ENCODE measurements at regions not wholly inside any gene's neighbourhood (a gene's known extent, or its start where the extent isn't known, plus 50 kb on each side); places are given as distances from the start of the nearest gene placed in this dataset.
"Not testable (repeated sequence)": the region's sequence is repeated elsewhere in the genome, so short reads cannot be mapped to it uniquely, and the experiment has no call there.

GRCh38 chr5:111926026-111926425, 169.0 kb upstream of the NREP start:
- DNase-seq (ENCODE audit: insufficient read length, low spot score) (no peak), FAIRE-seq (no peak)
- TF ChIP-seq CTCF (IDR thresholded peaks at IDR 0.05; ENCODE audit: insufficient read depth, missing control alignments) = no peak

GRCh38 chr5:111922344-111922743, 165.3 kb upstream of the NREP start:
- no peak for TF ChIP-seq CTCF (IDR thresholded peaks at IDR 0.05; ENCODE audit: insufficient read depth, missing control alignments)
- DNase-seq (ENCODE audit: insufficient read length, low spot score) = no peak
- FAIRE-seq = no peak

GRCh38 chr5:111921691-111922090, 164.7 kb upstream of the NREP start:
- not testable (repeated sequence) for FAIRE-seq; DNase-seq (ENCODE audit: insufficient read length, low spot score)

GRCh38 chr5:111914966-111915636, 158.1 kb upstream of the NREP start:
- DNase-seq (ENCODE audit: insufficient read length, low spot score) (no peak), FAIRE-seq (no peak)
- no peak for TF ChIP-seq CTCF (IDR thresholded peaks at IDR 0.05; ENCODE audit: insufficient read depth, missing control alignments)

- DNase-seq (ENCODE audit: insufficient read length, low spot score) (no peak), FAIRE-seq (no peak)
- TF ChIP-seq CTCF (IDR thresholded peaks at IDR 0.05; ENCODE audit: insufficient read depth, missing control alignments) = no peak
Observed at GRCh38 chr5:111902436-111902835, 145.4 kb upstream of the NREP start.

GRCh38 chr5:111901296-111901695, 144.3 kb upstream of the NREP start:
- DNase-seq (ENCODE audit: insufficient read length, low spot score) (no peak), FAIRE-seq (no peak)
- no peak for TF ChIP-seq CTCF (IDR thresholded peaks at IDR 0.05; ENCODE audit: insufficient read depth, missing control alignments)

GRCh38 chr5:111892949-111893348, 136.0 kb upstream of the NREP start:
- TF ChIP-seq CTCF (IDR thresholded peaks at IDR 0.05; ENCODE audit: insufficient read depth, missing control alignments) = no peak
- FAIRE-seq (no peak), DNase-seq (ENCODE audit: insufficient read length, low spot score) (no peak)

GRCh38 chr5:111887706-111888105, 130.7 kb upstream of the NREP start:
- DNase-seq (ENCODE audit: insufficient read length, low spot score) (no peak), FAIRE-seq (no peak)
- TF ChIP-seq CTCF (IDR thresholded peaks at IDR 0.05; ENCODE audit: insufficient read depth, missing control alignments) = no peak
